ENCODE measurements at regions not wholly inside any gene's neighbourhood (a gene's known extent, or its start where the extent isn't known, plus 50 kb on each side); places are given as distances from the start of the nearest gene placed in this dataset.

GRCh38 chr6:119683671-119684070 lies 334.1 kb upstream of the MAN1A1 start:
- Histone ChIP-seq H3K36me3 (ENCODE audit: insufficient read depth) (no peaks in the 10 kb centered on the region), H3F3A (replicated peaks; ENCODE audit: low read depth) (no peaks in the 10 kb centered on the region), H3K9me2 (ENCODE audit: insufficient read depth) (peaks cover 3% of the 10 kb centered on the region; the same call in 1 of the 2 replicates), H3K27ac (ENCODE audit: low read depth) (no peak overlapping the region), H4K20me1 (replicated peaks; ENCODE audit: insufficient read depth) (no peaks in the 10 kb centered on the region), H3K4me3 (no peak overlapping the region), H2AFZ (no peak overlapping the region), H3K4me2 (no peak overlapping the region), H3K4me1 (ENCODE audit: insufficient read depth) (no peaks in the 10 kb centered on the region), H3K27me3 (ENCODE audit: insufficient read depth) (no peaks in the 10 kb centered on the region), H3K79me2 (replicated peaks; ENCODE audit: insufficient read depth) (no peaks in the 10 kb centered on the region)
- no peak for ATAC-seq
- Mint-ChIP-seq H3K27ac (no peak overlapping the region), H3K4me1 (no peaks in the 10 kb centered on the region), H3K27me3 (ENCODE audit: insufficient read depth, low read depth, poor library complexity) (no peaks in the 10 kb centered on the region), H3K36me3 (ENCODE audit: low read depth) (no peaks in the 10 kb centered on the region), H3K9me3 (no peaks in the 10 kb centered on the region), H3K4me3 (no peak overlapping the region)
- no peak for DNase-seq (ENCODE audit: low spot score)
- TF ChIP-seq ZNF114 (CRISPR knock-in tag; IDR thresholded peaks at IDR 0.05) (no peak), JUNB (IDR thresholded peaks at IDR 0.05; ENCODE audit: unreplicated experiment) (no peak), NANOG (IDR thresholded peaks at IDR 0.05; ENCODE audit: borderline replicate concordance) (no peak), CREB1 (CRISPR knock-in tag; IDR thresholded peaks at IDR 0.05; ENCODE audit: low read depth) (no peak), STAT1 (IDR thresholded peaks at IDR 0.05; ENCODE audit: unreplicated experiment) (no peak)

DNA sequence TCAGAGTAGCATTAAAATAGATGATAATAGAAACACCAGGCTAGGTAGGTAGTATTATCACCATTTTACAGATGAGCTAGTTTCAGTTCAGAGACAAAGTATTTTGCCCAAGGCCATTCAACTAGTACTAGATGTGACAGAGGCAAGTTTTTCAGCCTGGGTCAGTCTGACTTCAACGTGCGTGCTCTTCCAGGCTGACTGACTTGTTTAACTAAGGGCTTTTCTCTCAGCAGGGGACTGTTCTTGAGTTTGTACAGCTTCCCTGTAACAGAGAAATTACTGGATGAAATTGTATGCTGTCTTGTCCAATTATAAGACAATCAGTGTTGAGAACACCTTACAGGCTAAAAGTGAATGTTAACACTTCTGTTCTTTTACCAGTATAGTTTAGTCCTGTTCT lies 333.5 kb upstream of the MAN1A1 start:
- Histone ChIP-seq H4K20me1 (replicated peaks; ENCODE audit: insufficient read depth) (no peaks in the 10 kb centered on the region), H2AFZ (no peak overlapping the region; the same call in 1 of the 2 replicates), H3F3A (replicated peaks; ENCODE audit: low read depth) (no peaks in the 10 kb centered on the region), H3K9me2 (ENCODE audit: insufficient read depth) (peaks cover 3% of the 10 kb centered on the region; the same call in 1 of the 2 replicates), H3K4me1 (ENCODE audit: insufficient read depth) (no peaks in the 10 kb centered on the region), H3K4me2 (no peak overlapping the region), H3K79me2 (replicated peaks; ENCODE audit: insufficient read depth) (no peaks in the 10 kb centered on the region), H3K36me3 (ENCODE audit: insufficient read depth) (no peaks in the 10 kb centered on the region), H3K27me3 (ENCODE audit: insufficient read depth) (no peaks in the 10 kb centered on the region), H3K4me3 (no peak overlapping the region), H3K27ac (ENCODE audit: low read depth) (no peak overlapping the region)
- H3K36me3 Mint-ChIP-seq (ENCODE audit: low read depth): no peaks in the 10 kb centered on the region
- no peak overlapping the region for H3K27ac Mint-ChIP-seq
- no peaks in the 10 kb centered on the region for H3K9me3 Mint-ChIP-seq
- ATAC-seq (no peak), DNase-seq (ENCODE audit: low spot score) (no peak)
- TF ChIP-seq ZNF331 (CRISPR knock-in tag; IDR thresholded peaks at IDR 0.05; ENCODE audit: low read depth): no peak
- no peak for TF ChIP-seq REST (IDR thresholded peaks at IDR 0.05; ENCODE audit: unreplicated experiment)
- TF ChIP-seq, protein P1, sequence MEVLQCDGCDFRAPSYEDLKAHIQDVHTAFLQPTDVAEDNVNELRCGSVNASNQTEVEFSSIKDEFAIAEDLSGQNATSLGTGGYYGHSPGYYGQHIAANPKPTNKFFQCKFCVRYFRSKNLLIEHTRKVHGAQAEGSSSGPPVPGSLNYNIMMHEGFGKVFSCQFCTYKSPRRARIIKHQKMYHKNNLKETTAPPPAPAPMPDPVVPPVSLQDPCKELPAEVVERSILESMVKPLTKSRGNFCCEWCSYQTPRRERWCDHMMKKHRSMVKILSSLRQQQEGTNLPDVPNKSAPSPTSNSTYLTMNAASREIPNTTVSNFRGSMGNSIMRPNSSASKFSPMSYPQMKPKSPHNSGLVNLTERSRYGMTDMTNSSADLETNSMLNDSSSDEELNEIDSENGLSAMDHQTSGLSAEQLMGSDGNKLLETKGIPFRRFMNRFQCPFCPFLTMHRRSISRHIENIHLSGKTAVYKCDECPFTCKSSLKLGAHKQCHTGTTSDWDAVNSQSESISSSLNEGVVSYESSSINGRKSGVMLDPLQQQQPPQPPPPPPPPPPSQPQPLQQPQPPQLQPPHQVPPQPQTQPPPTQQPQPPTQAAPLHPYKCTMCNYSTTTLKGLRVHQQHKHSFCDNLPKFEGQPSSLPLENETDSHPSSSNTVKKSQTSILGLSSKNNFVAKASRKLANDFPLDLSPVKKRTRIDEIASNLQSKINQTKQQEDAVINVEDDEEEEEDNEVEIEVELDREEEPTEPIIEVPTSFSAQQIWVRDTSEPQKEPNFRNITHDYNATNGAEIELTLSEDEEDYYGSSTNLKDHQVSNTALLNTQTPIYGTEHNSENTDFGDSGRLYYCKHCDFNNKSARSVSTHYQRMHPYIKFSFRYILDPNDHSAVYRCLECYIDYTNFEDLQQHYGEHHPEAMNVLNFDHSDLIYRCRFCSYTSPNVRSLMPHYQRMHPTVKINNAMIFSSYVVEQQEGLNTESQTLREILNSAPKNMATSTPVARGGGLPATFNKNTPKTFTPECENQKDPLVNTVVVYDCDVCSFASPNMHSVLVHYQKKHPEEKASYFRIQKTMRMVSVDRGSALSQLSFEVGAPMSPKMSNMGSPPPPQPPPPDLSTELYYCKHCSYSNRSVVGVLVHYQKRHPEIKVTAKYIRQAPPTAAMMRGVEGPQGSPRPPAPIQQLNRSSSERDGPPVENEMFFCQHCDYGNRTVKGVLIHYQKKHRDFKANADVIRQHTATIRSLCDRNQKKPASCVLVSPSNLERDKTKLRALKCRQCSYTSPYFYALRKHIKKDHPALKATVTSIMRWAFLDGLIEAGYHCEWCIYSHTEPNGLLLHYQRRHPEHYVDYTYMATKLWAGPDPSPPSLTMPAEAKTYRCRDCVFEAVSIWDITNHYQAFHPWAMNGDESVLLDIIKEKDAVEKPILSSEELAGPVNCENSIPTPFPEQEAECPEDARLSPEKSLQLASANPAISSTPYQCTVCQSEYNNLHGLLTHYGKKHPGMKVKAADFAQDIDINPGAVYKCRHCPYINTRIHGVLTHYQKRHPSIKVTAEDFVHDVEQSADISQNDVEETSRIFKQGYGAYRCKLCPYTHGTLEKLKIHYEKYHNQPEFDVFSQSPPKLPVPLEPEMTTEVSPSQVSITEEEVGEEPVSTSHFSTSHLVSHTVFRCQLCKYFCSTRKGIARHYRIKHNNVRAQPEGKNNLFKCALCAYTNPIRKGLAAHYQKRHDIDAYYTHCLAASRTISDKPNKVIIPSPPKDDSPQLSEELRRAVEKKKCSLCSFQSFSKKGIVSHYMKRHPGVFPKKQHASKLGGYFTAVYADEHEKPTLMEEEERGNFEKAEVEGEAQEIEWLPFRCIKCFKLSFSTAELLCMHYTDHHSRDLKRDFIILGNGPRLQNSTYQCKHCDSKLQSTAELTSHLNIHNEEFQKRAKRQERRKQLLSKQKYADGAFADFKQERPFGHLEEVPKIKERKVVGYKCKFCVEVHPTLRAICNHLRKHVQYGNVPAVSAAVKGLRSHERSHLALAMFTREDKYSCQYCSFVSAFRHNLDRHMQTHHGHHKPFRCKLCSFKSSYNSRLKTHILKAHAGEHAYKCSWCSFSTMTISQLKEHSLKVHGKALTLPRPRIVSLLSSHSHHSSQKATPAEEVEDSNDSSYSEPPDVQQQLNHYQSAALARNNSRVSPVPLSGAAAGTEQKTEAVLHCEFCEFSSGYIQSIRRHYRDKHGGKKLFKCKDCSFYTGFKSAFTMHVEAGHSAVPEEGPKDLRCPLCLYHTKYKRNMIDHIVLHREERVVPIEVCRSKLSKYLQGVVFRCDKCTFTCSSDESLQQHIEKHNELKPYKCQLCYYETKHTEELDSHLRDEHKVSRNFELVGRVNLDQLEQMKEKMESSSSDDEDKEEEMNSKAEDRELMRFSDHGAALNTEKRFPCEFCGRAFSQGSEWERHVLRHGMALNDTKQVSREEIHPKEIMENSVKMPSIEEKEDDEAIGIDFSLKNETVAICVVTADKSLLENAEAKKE (CRISPR knock-in tag; IDR thresholded peaks at IDR 0.05): no peak
- TF ChIP-seq POLR2AphosphoS5 (IDR thresholded peaks at IDR 0.05; ENCODE audit: low read depth): no peak
- no peak overlapping the region for H3K4me3 Mint-ChIP-seq
- no peaks in the 10 kb centered on the region for H3K4me1 Mint-ChIP-seq
- H3K27me3 Mint-ChIP-seq (ENCODE audit: insufficient read depth, low read depth, poor library complexity): no peaks in the 10 kb centered on the region
